HG02885 (cell line): ENCODE measurements at regions not wholly inside any gene's neighbourhood (a gene's known extent, or its start where the extent isn't known, plus 50 kb on each side); places are given as distances from the start of the nearest gene placed in this dataset.
"Not testable (repeated sequence)": the region's sequence is repeated elsewhere in the genome, so short reads cannot be mapped to it uniquely, and the experiment has no call there.

ENCODE experiments used
- ATAC-seq: cut with Tn5 transposase; IDR thresholded peaks from one replicate; pipeline ENCODE4 v1.9.1; 2021; ENCODE audit warnings: mild to moderate bottlenecking; ENCODE audit not compliant: unreplicated experiment, poor library complexity

- ATAC-seq = not testable (repeated sequence)
Observed at GRCh38 chr21:32823296-32823695, 51.7 kb upstream of the PAXBP1 start.

GRCh38 chr21:32824950-32825349, 53.4 kb upstream of the PAXBP1 start:
- ATAC-seq = no peak

GRCh38 chr21:32826329-32827167, 55.0 kb upstream of the PAXBP1 start:
- ATAC-seq = no peak

GRCh38 chr21:32828908-32829307, 57.4 kb upstream of the PAXBP1 start:
- no peak for ATAC-seq

- ATAC-seq = no peak
Observed at GRCh38 chr21:32829504-32829903, 57.9 kb upstream of the PAXBP1 start.

- ATAC-seq = not testable (repeated sequence)
Observed at GRCh38 chr21:32831779-32832178, 60.2 kb upstream of the PAXBP1 start.

GRCh38 chr21:32834211-32834915, 62.8 kb upstream of the PAXBP1 start:
- ATAC-seq = no peak

GRCh38 chr21:32834916-32835235, 63.3 kb upstream of the PAXBP1 start:
- ATAC-seq = no peak

- no peak for ATAC-seq
Observed at GRCh38 chr21:32842146-32842545, 70.6 kb upstream of the PAXBP1 start.

- no peak for ATAC-seq
Observed at GRCh38 chr21:32843561-32843960, 72.0 kb upstream of the PAXBP1 start.

- no peak for ATAC-seq
Observed at GRCh38 chr21:32844076-32844475, 72.5 kb upstream of the PAXBP1 start.

GRCh38 chr21:32844653-32845436, 73.3 kb upstream of the PAXBP1 start:
- no peak for ATAC-seq

GRCh38 chr21:32858628-32859027, 87.1 kb upstream of the PAXBP1 start:
- ATAC-seq = no peak

GRCh38 chr21:32860399-32860798, 88.8 kb upstream of the PAXBP1 start:
- ATAC-seq = no peak

GRCh38 chr21:32861866-32862265, 90.3 kb upstream of the PAXBP1 start:
- no peak for ATAC-seq

- no peak for ATAC-seq
Observed at GRCh38 chr21:32867597-32867996, 96.0 kb upstream of the PAXBP1 start.

- ATAC-seq = no peak
Observed at GRCh38 chr21:32868631-32869454, 97.3 kb upstream of the PAXBP1 start.

- ATAC-seq = no peak
Observed at GRCh38 chr21:32869459-32869858, 97.9 kb upstream of the PAXBP1 start.

- no peak for ATAC-seq
Observed at GRCh38 chr21:32876426-32876825, 104.9 kb upstream of the PAXBP1 start.

GRCh38 chr21:32877888-32878287, 106.3 kb upstream of the PAXBP1 start:
- ATAC-seq = not testable (repeated sequence)
